ENCODE measurements at regions not wholly inside any gene's neighbourhood (a gene's known extent, or its start where the extent isn't known, plus 50 kb on each side); places are given as distances from the start of the nearest gene placed in this dataset.
"Not testable (repeated sequence)": the region's sequence is repeated elsewhere in the genome, so short reads cannot be mapped to it uniquely, and the experiment has no call there.

- TF ChIP-seq EZH2 (IDR thresholded peaks at IDR 0.05; ENCODE audit: borderline replicate concordance, insufficient read depth, low read depth, low read length, poor library complexity, severe bottlenecking); CTCF (IDR thresholded peaks at IDR 0.05): not testable (repeated sequence)
Measured at GRCh38 chr5:26325432-26325831, 713.0 kb downstream of the CDH9 start.

Measured in B cell (primary cell).